ENCODE measurements at regions not wholly inside any gene's neighbourhood (a gene's known extent, or its start where the extent isn't known, plus 50 kb on each side); places are given as distances from the start of the nearest gene placed in this dataset.
"Not testable (repeated sequence)": the region's sequence is repeated elsewhere in the genome, so short reads cannot be mapped to it uniquely, and the experiment has no call there.

- H3K27ac Mint-ChIP-seq; H3K9me3 Mint-ChIP-seq; ATAC-seq (ENCODE audit: low read depth); H3K4me3 Mint-ChIP-seq; H3K27me3 Mint-ChIP-seq; POLR2A ChIA-PET; H3K4me1 Mint-ChIP-seq; H3K36me3 Mint-ChIP-seq; DNase-seq: not testable (repeated sequence)
These were observed 270.6 kb upstream of the SLC14A2 start for GRCh38 chr18:45344680-45345079.

- Mint-ChIP-seq H3K9me3 (no peaks in the 10 kb centered on the region), H3K36me3 (no peaks in the 10 kb centered on the region), H3K27me3 (no peaks in the 10 kb centered on the region), H3K4me3 (no peak overlapping the region), H3K27ac (no peak overlapping the region), H3K4me1 (no peaks in the 10 kb centered on the region)
- POLR2A ChIA-PET = no interaction called here
- ATAC-seq (ENCODE audit: low read depth) (no peak), DNase-seq (no peak)
These were observed 266.3 kb upstream of the SLC14A2 start for GRCh38 chr18:45349019-45349418.

GRCh38 chr18:45349467-45349866, 265.8 kb upstream of the SLC14A2 start:
- no peaks in the 10 kb centered on the region for H3K27me3 Mint-ChIP-seq
- H3K4me3 Mint-ChIP-seq = no peak overlapping the region
- no peaks in the 10 kb centered on the region for H3K36me3 Mint-ChIP-seq

GRCh38 chr18:45350404-45351156, 264.7 kb upstream of the SLC14A2 start:
- POLR2A ChIA-PET = no interaction called here
- no peak for ATAC-seq (ENCODE audit: low read depth)
- Mint-ChIP-seq H3K4me3 (no peak overlapping the region), H3K27me3 (no peaks in the 10 kb centered on the region), H3K4me1 (no peaks in the 10 kb centered on the region), H3K27ac (no peak overlapping the region), H3K36me3 (no peaks in the 10 kb centered on the region), H3K9me3 (no peaks in the 10 kb centered on the region)
- no peak for DNase-seq

More at GRCh38 chr18:45349467-45349866, 265.8 kb upstream of the SLC14A2 start:
- ATAC-seq (ENCODE audit: low read depth) (no peak), DNase-seq (no peak)
- no peaks in the 10 kb centered on the region for H3K4me1 Mint-ChIP-seq
- POLR2A ChIA-PET = no interaction called here
- H3K27ac Mint-ChIP-seq = no peak overlapping the region
- no peaks in the 10 kb centered on the region for H3K9me3 Mint-ChIP-seq

GRCh38 chr18:45352874-45353273, 262.4 kb upstream of the SLC14A2 start:
- Mint-ChIP-seq H3K4me3 (no peak overlapping the region), H3K4me1 (no peaks in the 10 kb centered on the region), H3K36me3 (no peaks in the 10 kb centered on the region), H3K27me3 (peaks cover 2% of the 10 kb centered on the region), H3K27ac (no peak overlapping the region), H3K9me3 (no peaks in the 10 kb centered on the region)
- POLR2A ChIA-PET = no interaction called here
- ATAC-seq (ENCODE audit: low read depth) = no peak
- no peak for DNase-seq

GRCh38 chr18:45353530-45353929, 261.7 kb upstream of the SLC14A2 start:
- H3K9me3 Mint-ChIP-seq = no peaks in the 10 kb centered on the region
- no peaks in the 10 kb centered on the region for H3K4me1 Mint-ChIP-seq
- no peak for DNase-seq
- POLR2A ChIA-PET = no interaction called here
- no peak overlapping the region for H3K27ac Mint-ChIP-seq
- ATAC-seq (ENCODE audit: low read depth) = no peak
- no peak overlapping the region for H3K4me3 Mint-ChIP-seq
- peaks cover 2% of the 10 kb centered on the region for H3K27me3 Mint-ChIP-seq
- H3K36me3 Mint-ChIP-seq = no peaks in the 10 kb centered on the region

- Mint-ChIP-seq H3K36me3 (no peaks in the 10 kb centered on the region), H3K4me1 (no peaks in the 10 kb centered on the region), H3K4me3 (no peak overlapping the region), H3K27me3 (peaks cover 6% of the 10 kb centered on the region), H3K9me3 (no peaks in the 10 kb centered on the region), H3K27ac (no peak overlapping the region)
- POLR2A ChIA-PET = no interaction called here
- ATAC-seq (ENCODE audit: low read depth) (no peak), DNase-seq (no peak)
These were observed 259.2 kb upstream of the SLC14A2 start for GRCh38 chr18:45355944-45356520.

- H3K27me3 Mint-ChIP-seq = peaks cover 6% of the 10 kb centered on the region
- H3K27ac Mint-ChIP-seq = no peak overlapping the region
- H3K36me3 Mint-ChIP-seq = no peaks in the 10 kb centered on the region
- DNase-seq (no peak), ATAC-seq (ENCODE audit: low read depth) (no peak)
- POLR2A ChIA-PET = no interaction called here
- no peak overlapping the region for H3K4me3 Mint-ChIP-seq
- H3K9me3 Mint-ChIP-seq = no peaks in the 10 kb centered on the region
- no peaks in the 10 kb centered on the region for H3K4me1 Mint-ChIP-seq
These were observed 257.4 kb upstream of the SLC14A2 start for GRCh38 chr18:45357686-45358470.

- DNase-seq (no peak), ATAC-seq (ENCODE audit: low read depth) (no peak)
- peaks cover 6% of the 10 kb centered on the region for H3K27me3 Mint-ChIP-seq
- H3K36me3 Mint-ChIP-seq = no peaks in the 10 kb centered on the region
- no peak overlapping the region for H3K27ac Mint-ChIP-seq
- no peaks in the 10 kb centered on the region for H3K4me1 Mint-ChIP-seq
- no peaks in the 10 kb centered on the region for H3K9me3 Mint-ChIP-seq
- no peak overlapping the region for H3K4me3 Mint-ChIP-seq
- POLR2A ChIA-PET = no interaction called here
These were observed 255.8 kb upstream of the SLC14A2 start for GRCh38 chr18:45359275-45360009.

GRCh38 chr18:45361125-45361851, 254.0 kb upstream of the SLC14A2 start:
- no peaks in the 10 kb centered on the region for H3K36me3 Mint-ChIP-seq
- no peaks in the 10 kb centered on the region for H3K9me3 Mint-ChIP-seq
- no peaks in the 10 kb centered on the region for H3K4me1 Mint-ChIP-seq
- POLR2A ChIA-PET = no interaction called here
- no peak overlapping the region for H3K27ac Mint-ChIP-seq
- H3K4me3 Mint-ChIP-seq = no peak overlapping the region
- ATAC-seq (ENCODE audit: low read depth) (no peak), DNase-seq (no peak)
- H3K27me3 Mint-ChIP-seq = peaks cover 6% of the 10 kb centered on the region

GRCh38 chr18:45363196-45363595, 252.1 kb upstream of the SLC14A2 start:
- DNase-seq (no peak), ATAC-seq (ENCODE audit: low read depth) (no peak)
- POLR2A ChIA-PET = no interaction called here
- no peaks in the 10 kb centered on the region for H3K4me1 Mint-ChIP-seq
- no peak overlapping the region for H3K27ac Mint-ChIP-seq
- peaks cover 4% of the 10 kb centered on the region for H3K27me3 Mint-ChIP-seq
- H3K9me3 Mint-ChIP-seq = no peaks in the 10 kb centered on the region
- no peak overlapping the region for H3K4me3 Mint-ChIP-seq
- no peaks in the 10 kb centered on the region for H3K36me3 Mint-ChIP-seq

- no peaks in the 10 kb centered on the region for H3K9me3 Mint-ChIP-seq
- H3K4me3 Mint-ChIP-seq = no peak overlapping the region
- H3K27ac Mint-ChIP-seq = no peak overlapping the region
- ATAC-seq (ENCODE audit: low read depth) (no peak), DNase-seq (no peak)
- H3K4me1 Mint-ChIP-seq = no peaks in the 10 kb centered on the region
- POLR2A ChIA-PET = interaction anchor here (0.7 kb wide), 1 partner anchor 13 kb away, joined by 4 read pairs; no protein-coding TSS in a partner anchor
- peaks cover 4% of the 10 kb centered on the region for H3K27me3 Mint-ChIP-seq
- H3K36me3 Mint-ChIP-seq = no peaks in the 10 kb centered on the region
These were observed 249.4 kb upstream of the SLC14A2 start for GRCh38 chr18:45365835-45366234.
